ENCODE measurements at regions not wholly inside any gene's neighbourhood (a gene's known extent, or its start where the extent isn't known, plus 50 kb on each side); places are given as distances from the start of the nearest gene placed in this dataset.
A peak's percentile ranks its signal among the peaks of the same experiment; 100 is the strongest.
"Not testable (repeated sequence)": the region's sequence is repeated elsewhere in the genome, so short reads cannot be mapped to it uniquely, and the experiment has no call there.

GRCh38 chr1:200496937-200497336, 87.1 kb upstream of the ZNF281 start:
- no peak for DNase-seq

DNA sequence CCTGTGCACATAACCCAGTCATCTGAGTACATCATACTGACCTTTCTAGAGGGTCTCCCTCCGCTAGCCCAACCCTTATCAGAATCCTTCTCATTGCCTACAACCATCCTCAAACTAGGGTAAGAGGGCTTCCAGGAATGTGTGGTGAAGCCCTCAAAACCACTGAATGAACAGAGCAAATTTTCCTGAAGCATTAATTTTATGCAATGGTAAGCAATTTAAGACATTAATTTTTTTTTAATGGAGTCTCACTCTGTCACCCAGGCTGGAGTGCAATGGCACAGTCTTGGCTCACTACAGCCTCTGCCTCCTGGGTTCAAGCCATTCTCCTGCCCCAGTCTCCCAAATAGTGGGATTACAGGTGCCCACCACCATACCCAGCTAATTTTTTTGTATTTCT, 86.1 kb upstream of the ZNF281 start:
- DNase-seq = no peak

DNA sequence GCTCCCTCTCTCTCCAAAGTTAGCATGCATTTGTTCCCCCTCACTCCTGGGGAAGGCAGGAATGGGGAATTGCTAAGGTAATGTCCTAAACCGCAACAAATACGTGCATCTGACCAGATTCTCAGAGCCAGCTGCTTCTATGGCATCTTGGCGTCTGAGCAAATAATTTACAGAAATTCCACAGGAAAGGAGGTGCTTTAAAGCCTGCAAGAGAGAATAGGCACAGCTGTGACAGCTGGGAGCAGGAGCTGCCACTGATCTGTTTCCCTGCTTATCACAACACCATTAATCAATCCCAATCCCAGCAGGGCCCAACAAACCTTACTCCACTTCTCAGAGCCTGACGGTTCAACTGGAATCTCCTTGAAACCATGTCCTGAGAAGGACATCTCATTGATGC, 83.5 kb upstream of the ZNF281 start:
- DNase-seq = no peak

GRCh38 chr1:200491103-200491502, 81.3 kb upstream of the ZNF281 start:
- DNase-seq = no peak

- no peak for DNase-seq
Observed at GRCh38 chr1:200490183-200490582, 80.3 kb upstream of the ZNF281 start.

- DNase-seq = peak; percentile 55
Observed at GRCh38 chr1:200488375-200489165, 78.7 kb upstream of the ZNF281 start.

GRCh38 chr1:200487650-200488049, 77.8 kb upstream of the ZNF281 start:
- DNase-seq = no peak

DNA sequence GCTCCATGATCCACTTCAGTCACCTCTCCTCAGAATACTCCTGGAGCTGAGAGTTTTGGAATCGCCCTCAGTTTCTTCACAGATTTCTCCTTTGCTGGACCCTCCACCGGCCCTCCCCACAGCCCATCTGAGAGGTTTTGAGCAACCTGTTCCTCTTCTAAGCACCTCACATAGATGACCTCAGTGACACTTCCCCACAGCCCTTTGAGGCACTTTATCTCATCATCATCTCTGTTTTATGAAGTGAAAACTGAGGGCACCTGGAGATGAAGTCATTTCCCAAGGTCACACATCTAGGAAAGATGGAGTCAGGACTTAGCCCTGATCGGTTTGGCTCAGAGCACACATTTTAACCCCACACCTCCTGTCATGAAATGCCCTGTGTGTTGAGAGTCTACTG, 76.8 kb upstream of the ZNF281 start:
- no peak for DNase-seq

DNA sequence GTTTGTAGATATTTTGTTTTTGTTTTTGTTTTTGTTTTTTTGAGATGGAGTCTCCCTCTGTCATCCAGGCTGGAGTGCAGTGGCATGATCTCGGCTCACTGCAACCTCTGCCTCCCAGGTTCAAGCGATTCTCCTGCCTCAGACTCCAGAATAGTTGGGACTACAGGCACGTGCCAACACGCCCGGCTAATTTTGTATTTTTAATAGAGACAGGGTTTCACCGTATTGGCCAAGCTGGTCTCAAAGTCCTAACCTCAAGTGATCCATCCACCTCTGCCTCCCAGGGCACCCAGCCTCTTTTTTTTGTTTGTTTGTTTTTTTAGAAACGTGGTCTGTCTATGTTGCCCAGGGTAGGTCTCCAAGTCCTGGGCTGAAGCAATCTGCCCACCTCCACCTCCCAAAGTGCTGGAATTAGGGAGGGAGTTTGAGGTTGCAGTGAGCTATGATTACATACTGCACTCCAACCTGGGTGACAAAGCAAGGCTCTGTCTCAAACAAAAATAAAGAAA, 74.7 kb upstream of the ZNF281 start:
- not testable (repeated sequence) for DNase-seq

- peak; percentile 80 for DNase-seq
Observed at GRCh38 chr1:200483491-200484143, 73.8 kb upstream of the ZNF281 start.

DNA sequence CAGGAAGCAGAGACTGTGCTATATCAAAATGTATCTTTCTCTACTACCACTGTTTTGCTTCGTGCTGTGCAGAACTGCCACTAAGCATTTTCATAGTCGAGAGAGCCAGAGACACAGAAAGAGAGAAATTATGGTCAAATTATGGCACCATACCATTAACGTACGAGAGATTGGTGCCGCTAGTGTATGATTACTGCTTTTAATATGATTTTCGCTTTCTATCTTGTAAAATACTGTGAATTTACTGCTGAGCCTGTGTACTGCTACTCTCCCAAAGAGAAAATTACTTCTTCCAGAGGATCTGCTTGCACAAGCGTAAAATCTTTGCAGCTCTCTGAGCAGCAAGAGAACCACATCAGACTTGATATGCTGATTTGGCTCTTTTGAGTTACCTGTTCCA, 71.1 kb upstream of the ZNF281 start:
- DNase-seq = no peak

- no peak for DNase-seq
Observed at GRCh38 chr1:200479816-200480215, 70.0 kb upstream of the ZNF281 start.

DNA sequence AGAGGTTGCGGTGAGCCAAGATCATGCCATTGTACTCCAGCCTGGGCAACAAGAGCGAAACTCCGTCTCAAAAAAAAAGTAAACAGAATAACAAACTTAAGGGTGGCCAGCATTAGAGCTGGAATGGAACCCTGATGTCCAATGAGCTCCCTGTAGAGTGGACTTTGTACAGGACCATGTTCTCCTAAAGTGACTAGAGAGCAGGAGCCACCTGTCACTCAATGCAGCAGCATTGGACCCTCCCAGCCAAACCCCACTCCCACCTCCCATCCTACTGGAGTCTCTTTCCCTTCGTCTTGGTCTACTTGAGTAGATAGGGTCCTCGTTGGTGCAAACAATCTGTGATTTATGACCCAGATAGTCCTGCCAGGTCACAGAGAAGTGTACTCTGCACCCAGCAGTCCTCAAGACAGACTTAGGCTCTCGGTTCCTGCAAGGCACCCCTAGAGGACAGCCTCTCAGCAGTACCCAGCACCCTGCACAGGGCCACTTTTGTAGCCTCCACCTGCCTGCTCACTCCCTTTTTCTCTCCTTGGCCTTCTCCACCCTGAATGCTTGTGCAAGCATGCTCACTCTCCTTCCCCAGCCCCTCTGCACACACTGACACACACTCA, 69.2 kb upstream of the ZNF281 start:
- DNase-seq = no peak

DNA sequence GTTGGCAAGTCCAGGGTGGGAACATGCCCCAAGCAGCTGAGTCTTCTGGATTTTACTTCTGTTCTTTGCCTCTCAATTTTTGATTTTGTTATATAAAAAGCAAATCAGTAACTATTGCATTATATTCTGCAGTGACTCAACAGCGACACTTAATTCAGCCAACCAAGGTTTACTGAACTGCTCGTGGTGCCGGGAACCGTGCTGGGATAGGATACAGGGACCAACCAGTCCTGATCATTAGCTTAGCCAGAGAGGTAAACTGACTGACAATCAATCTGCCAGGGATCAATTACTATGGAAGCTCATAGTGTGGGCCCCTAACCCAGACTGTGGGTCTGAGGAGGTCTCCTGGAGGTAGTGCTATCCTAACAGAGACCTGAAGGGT, 68.4 kb upstream of the ZNF281 start:
- no peak for DNase-seq

DNA sequence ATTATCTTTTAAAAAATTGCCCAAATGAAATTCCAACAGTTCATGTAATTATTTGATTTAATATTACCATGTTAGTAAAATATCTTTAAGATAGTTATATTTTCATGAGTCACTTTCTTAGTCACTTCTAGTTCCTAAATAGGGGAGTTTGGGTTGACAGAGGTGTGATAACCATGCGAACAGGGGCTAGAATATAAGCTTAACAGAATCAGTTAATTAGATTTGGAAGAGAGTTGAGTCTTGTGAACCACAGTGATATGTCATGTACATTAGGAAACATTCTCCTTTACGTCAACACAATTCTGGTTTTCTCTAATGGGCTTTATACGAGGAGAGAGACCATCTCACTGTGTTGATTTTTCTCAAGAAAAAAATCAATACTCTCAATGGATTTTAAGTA, 64.8 kb upstream of the ZNF281 start:
- no peak for DNase-seq

DNA sequence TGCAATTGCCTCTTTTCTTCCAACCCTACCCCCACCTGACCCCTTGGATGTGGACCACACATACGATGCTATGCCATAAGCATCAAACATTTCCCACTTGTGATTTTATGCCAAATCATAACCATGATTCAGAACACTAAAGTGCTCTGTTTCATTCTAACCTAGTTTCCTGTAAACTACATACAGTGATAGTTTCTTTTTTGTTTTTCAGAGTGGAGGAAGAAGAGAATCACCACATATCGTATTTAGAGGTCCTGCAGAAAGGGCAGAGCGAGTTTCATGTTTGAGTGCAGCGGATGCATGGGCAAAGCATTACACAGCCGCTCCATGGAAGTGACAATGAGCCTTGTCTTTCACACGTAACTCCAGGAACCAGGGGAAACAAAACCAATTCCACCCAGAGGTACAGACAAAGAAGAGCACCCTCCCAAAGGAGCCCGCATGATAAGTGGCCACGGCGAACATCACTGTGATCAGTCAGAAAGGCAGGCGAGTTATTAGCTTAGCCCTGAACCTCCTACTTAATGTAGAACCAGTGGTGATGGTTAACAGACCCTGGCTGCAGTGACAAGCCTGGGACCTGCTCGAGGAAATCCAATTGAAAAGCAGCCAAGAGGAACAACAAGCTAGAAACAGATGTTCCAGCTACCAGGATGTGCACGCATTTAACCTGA, 64.0 kb upstream of the ZNF281 start:
- DNase-seq = peak; percentile 51

DNA sequence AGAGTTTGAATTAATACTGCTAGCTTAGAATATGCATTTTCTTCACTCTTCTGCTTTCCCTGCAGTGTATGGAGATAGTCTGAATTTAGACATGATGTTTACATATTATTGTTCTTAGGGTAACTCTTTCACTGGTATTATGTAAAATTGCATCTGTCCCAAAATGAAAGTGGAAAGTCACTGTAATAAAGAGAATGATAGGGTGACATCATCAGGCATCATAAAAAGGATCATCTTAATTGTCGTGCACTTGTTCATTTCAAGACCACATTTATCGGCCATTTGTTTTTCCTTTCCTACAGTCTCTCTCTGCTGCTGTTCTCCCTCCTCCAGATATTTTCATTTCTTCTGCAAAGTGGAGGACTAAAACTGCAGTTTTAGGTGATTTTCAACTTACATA, 61.9 kb upstream of the ZNF281 start:
- DNase-seq = no peak

DNA sequence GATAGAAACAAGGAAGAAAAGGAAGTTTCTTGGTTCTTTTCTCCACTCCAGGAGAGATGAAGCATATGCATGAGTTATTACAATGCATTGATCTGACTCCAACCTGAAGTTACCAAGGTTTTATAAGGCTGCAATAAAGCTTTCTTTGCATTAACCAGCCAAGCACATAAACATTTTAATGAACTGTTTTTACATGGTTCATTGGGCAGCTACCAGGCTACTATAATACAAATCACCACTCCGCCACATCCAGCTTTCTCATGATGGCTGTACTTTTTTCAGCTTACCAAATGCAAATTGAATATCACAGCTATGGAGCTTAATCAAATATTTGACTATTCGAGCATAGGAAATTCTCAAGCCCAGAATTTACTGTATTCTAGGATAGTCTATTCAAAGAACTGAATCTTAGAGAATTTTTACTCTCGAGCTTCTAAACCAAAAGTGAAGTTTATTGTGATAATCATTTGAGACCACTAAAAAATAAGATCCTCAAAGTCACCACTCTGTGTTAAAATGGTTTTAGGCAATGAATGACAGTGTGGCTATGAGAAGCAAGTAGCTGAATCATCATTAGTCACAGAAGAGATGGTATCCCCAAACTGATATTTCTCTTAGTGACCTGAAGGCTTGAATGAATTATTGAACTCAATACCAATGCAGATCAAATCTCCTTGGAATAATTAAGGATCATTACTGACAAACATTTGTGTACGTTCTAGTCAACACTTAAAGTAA, 58.6 kb upstream of the ZNF281 start:
- DNase-seq = no peak

GRCh38 chr1:200464784-200465400, 55.1 kb upstream of the ZNF281 start:
- DNase-seq = no peak
